NT2/D1 (cell line): ENCODE measurements at regions not wholly inside any gene's neighbourhood (a gene's known extent, or its start where the extent isn't known, plus 50 kb on each side); places are given as distances from the start of the nearest gene placed in this dataset.

ENCODE experiments used
- DNase-seq: peaks from one replicate; pipeline ENCODE4 v3.0.0-alpha.2; 2011; ENCODE audit warnings: low read depth, low spot score
- H3K27me3 ChIP-seq: 2 replicates; pipeline ENCODE4 v1.6.0; 2011; ENCODE audit warnings: mild to moderate bottlenecking; ENCODE audit not compliant: insufficient read length, insufficient read depth
- H3K36me3 ChIP-seq: 2 replicates; pipeline ENCODE4 v1.6.1; 2011; ENCODE audit warnings: mild to moderate bottlenecking, low read length, mixed read lengths; ENCODE audit not compliant: insufficient read depth, insufficient read length
- H3K4me1 ChIP-seq: 2 replicates; pipeline ENCODE4 v1.5.1; 2011; ENCODE audit not compliant: insufficient read depth, insufficient read length
- H3K4me3 ChIP-seq: 2 replicates; pipeline ENCODE4 v1.5.1; 2011; ENCODE audit warnings: low read depth; ENCODE audit not compliant: insufficient read length
- H3K9ac ChIP-seq: 2 replicates; pipeline ENCODE4 v1.6.0; 2011; ENCODE audit warnings: low read depth; ENCODE audit not compliant: insufficient read length
- H3K9me3 ChIP-seq: 2 replicates; pipeline ENCODE4 v1.5.1; 2011; ENCODE audit warnings: mild to moderate bottlenecking, low read length; ENCODE audit not compliant: insufficient read depth
- SUZ12 ChIP-seq: IDR thresholded peaks from 2 replicates; pipeline ENCODE4 v1.6.1; 2011; ENCODE audit not compliant: insufficient read length, insufficient read depth; ENCODE audit errors: extremely low read depth
- YY1 ChIP-seq: IDR thresholded peaks from 2 replicates; pipeline ENCODE4 v1.6.1; 2011; ENCODE audit not compliant: insufficient read length, insufficient read depth
- ZNF274 ChIP-seq: IDR thresholded peaks from 2 replicates; pipeline ENCODE4 v1.6.1; 2011; ENCODE audit warnings: mild to moderate bottlenecking, low read depth, low read length

- no peak for DNase-seq
- no peak overlapping the region for H3K9ac ChIP-seq
- H3K9me3 ChIP-seq: no peaks in the 10 kb centered on the region
- H3K36me3 ChIP-seq: no peaks in the 10 kb centered on the region
- H3K27me3 ChIP-seq: no peaks in the 10 kb centered on the region
- no peak overlapping the region for H3K4me3 ChIP-seq
- no peak for TF ChIP-seq ZNF274
- TF ChIP-seq YY1: no peak
- no peak for TF ChIP-seq SUZ12
- no peaks in the 10 kb centered on the region for H3K4me1 ChIP-seq
Observed at GRCh38 chr4:158020176-158020575, 152.6 kb downstream of the GASK1B start.

- Histone ChIP-seq H3K4me1 (no peaks in the 10 kb centered on the region), H3K4me3 (no peak overlapping the region), H3K36me3 (no peaks in the 10 kb centered on the region), H3K9me3 (no peaks in the 10 kb centered on the region), H3K27me3 (no peaks in the 10 kb centered on the region), H3K9ac (no peak overlapping the region)
- DNase-seq: no peak
- TF ChIP-seq SUZ12: no peak
- no peak for TF ChIP-seq YY1
- no peak for TF ChIP-seq ZNF274
Observed at GRCh38 chr4:158018831-158019230, 154.0 kb downstream of the GASK1B start.

- H3K27me3 ChIP-seq: no peaks in the 10 kb centered on the region
- no peak for DNase-seq
- no peaks in the 10 kb centered on the region for H3K4me1 ChIP-seq
- no peak overlapping the region for H3K9ac ChIP-seq
- H3K4me3 ChIP-seq: no peak overlapping the region
- H3K36me3 ChIP-seq: no peaks in the 10 kb centered on the region
- no peak for TF ChIP-seq SUZ12
- TF ChIP-seq ZNF274: no peak
- TF ChIP-seq YY1: no peak
- H3K9me3 ChIP-seq: no peaks in the 10 kb centered on the region
Observed at GRCh38 chr4:158018221-158018830, 154.5 kb downstream of the GASK1B start.

GRCh38 chr4:158016511-158016910, 156.3 kb downstream of the GASK1B start:
- no peak for DNase-seq
- no peak overlapping the region for H3K9ac ChIP-seq
- TF ChIP-seq SUZ12: no peak
- no peaks in the 10 kb centered on the region for H3K9me3 ChIP-seq
- H3K36me3 ChIP-seq: no peaks in the 10 kb centered on the region
- no peaks in the 10 kb centered on the region for H3K27me3 ChIP-seq
- H3K4me1 ChIP-seq: no peaks in the 10 kb centered on the region
- H3K4me3 ChIP-seq: no peak overlapping the region

- DNase-seq: no peak
- H3K9me3 ChIP-seq: no peaks in the 10 kb centered on the region
- H3K36me3 ChIP-seq: no peaks in the 10 kb centered on the region
- no peak overlapping the region for H3K4me3 ChIP-seq
- TF ChIP-seq ZNF274: no peak
- TF ChIP-seq YY1: no peak
- no peak for TF ChIP-seq SUZ12
- H3K27me3 ChIP-seq: no peaks in the 10 kb centered on the region
- no peak overlapping the region for H3K9ac ChIP-seq
- no peaks in the 10 kb centered on the region for H3K4me1 ChIP-seq
Observed at GRCh38 chr4:158015241-158015640, 157.6 kb downstream of the GASK1B start.

GRCh38 chr4:158013858-158014257, 159.0 kb downstream of the GASK1B start:
- Histone ChIP-seq H3K9ac (no peak overlapping the region), H3K36me3 (no peaks in the 10 kb centered on the region), H3K4me3 (no peak overlapping the region), H3K9me3 (no peaks in the 10 kb centered on the region), H3K4me1 (no peaks in the 10 kb centered on the region), H3K27me3 (no peaks in the 10 kb centered on the region)
- no peak for TF ChIP-seq ZNF274
- TF ChIP-seq SUZ12: no peak
- TF ChIP-seq YY1: no peak
- DNase-seq: no peak

GRCh38 chr4:158010361-158010760, 162.5 kb downstream of the GASK1B start:
- H3K9ac ChIP-seq: no peak overlapping the region
- H3K27me3 ChIP-seq: no peaks in the 10 kb centered on the region

More at GRCh38 chr4:158010361-158010760, 162.5 kb downstream of the GASK1B start:
- no peaks in the 10 kb centered on the region for H3K9me3 ChIP-seq
- TF ChIP-seq SUZ12 (no peak), ZNF274 (no peak), YY1 (no peak)
- no peaks in the 10 kb centered on the region for H3K4me1 ChIP-seq
- DNase-seq: no peak
- no peak overlapping the region for H3K4me3 ChIP-seq
- no peaks in the 10 kb centered on the region for H3K36me3 ChIP-seq
